ENCODE measurements at regions not wholly inside any gene's neighbourhood (a gene's known extent, or its start where the extent isn't known, plus 50 kb on each side); places are given as distances from the start of the nearest gene placed in this dataset.

- TF ChIP-seq CTCF (IDR thresholded peaks at IDR 0.05; ENCODE audit: borderline replicate concordance, extremely low read depth, low read length, poor library complexity, severe bottlenecking) (no peak), EZH2 (IDR thresholded peaks at IDR 0.05; ENCODE audit: borderline replicate concordance, low read depth, low read length, severe bottlenecking) (no peak)
These were observed 107.3 kb upstream of the HNRNPU start for GRCh38 chr1:244971552-244972216.
